ENCODE measurements at regions not wholly inside any gene's neighbourhood (a gene's known extent, or its start where the extent isn't known, plus 50 kb on each side); places are given as distances from the start of the nearest gene placed in this dataset.

DNA sequence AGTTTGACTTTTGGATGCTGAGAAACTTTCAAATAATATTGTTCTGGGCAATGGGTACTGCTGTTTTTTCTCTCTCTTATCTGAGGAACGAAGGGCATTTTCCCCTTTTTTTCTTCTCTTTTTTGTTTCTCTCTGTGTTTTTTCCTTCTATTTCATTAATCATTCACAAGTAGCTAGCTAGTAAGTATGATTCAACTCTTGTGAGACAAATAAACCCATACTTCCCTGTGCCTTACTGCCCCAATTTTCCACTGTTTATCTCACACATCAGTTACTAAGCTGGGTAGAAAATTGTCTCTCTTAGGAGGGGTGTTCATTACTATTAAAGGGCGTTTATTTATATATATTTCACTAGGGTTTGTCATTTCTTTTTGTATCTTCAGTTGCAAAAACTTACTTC is 437.6 kb downstream of the RERGL start:
- Mint-ChIP-seq H3K27me3 (no peaks in the 10 kb centered on the region), H3K4me1 (no peaks in the 10 kb centered on the region), H3K9me3 (ENCODE audit: insufficient read depth) (no peaks in the 10 kb centered on the region), H3K4me3 (no peak overlapping the region), H3K27ac (no peak overlapping the region)
- H3K4me3 ChIP-seq (ENCODE audit: control extremely low read depth in 1 of 5, extremely low read depth in 1 of 5, insufficient read depth in 1 of 5, low read depth in 2 of 5, low read length in 4 of 5), result no peak overlapping the region
- intact Hi-C loops (cut with micrococcal nuclease), result no loop called here
- H3K79me2 ChIP-seq (ENCODE audit: control insufficient read depth, insufficient read depth, low read length), result no peaks in the 10 kb centered on the region
- H3K4me1 ChIP-seq (ENCODE audit: control insufficient read depth in 2 of 2, insufficient read depth in 2 of 2, low read length in 2 of 2), result no peaks in the 10 kb centered on the region
- H3K27me3 ChIP-seq (replicated peaks in 1 of 4; ENCODE audit: control extremely low read depth in 1 of 4, control insufficient read depth in 3 of 4, insufficient read depth in 4 of 4, low read length in 3 of 4), result no peaks in the 10 kb centered on the region
- ChIA-PET CTCF (no interaction called here), POLR2A (no interaction called here)
- no peaks in the 10 kb centered on the region for H3K36me3 ChIP-seq (replicated peaks in 1 of 2; ENCODE audit: control extremely low read depth in 1 of 2, control insufficient read depth in 1 of 2, extremely low read depth in 1 of 2, insufficient read depth in 2 of 2, low read length in 1 of 2)
- no peak overlapping the region for H2AFZ ChIP-seq (ENCODE audit: insufficient read depth, low read depth, low read length, poor library complexity, severe bottlenecking)
- no CpG with 5 or more reads among the region's 2 CpGs for WGBS (ENCODE audit: insufficient coverage)
- no peak for TF ChIP-seq EZH2 (IDR thresholded peaks at IDR 0.05; ENCODE audit: borderline replicate concordance, insufficient read depth, low read depth, low read length, poor library complexity, severe bottlenecking)
- TF ChIP-seq, protein P1, sequence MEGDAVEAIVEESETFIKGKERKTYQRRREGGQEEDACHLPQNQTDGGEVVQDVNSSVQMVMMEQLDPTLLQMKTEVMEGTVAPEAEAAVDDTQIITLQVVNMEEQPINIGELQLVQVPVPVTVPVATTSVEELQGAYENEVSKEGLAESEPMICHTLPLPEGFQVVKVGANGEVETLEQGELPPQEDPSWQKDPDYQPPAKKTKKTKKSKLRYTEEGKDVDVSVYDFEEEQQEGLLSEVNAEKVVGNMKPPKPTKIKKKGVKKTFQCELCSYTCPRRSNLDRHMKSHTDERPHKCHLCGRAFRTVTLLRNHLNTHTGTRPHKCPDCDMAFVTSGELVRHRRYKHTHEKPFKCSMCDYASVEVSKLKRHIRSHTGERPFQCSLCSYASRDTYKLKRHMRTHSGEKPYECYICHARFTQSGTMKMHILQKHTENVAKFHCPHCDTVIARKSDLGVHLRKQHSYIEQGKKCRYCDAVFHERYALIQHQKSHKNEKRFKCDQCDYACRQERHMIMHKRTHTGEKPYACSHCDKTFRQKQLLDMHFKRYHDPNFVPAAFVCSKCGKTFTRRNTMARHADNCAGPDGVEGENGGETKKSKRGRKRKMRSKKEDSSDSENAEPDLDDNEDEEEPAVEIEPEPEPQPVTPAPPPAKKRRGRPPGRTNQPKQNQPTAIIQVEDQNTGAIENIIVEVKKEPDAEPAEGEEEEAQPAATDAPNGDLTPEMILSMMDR (IDR thresholded peaks at IDR 0.05), result no peak
- H3K27ac ChIP-seq (ENCODE audit: low read length in 2 of 2), result no peak overlapping the region
- DNase-seq (no peak), ATAC-seq (ENCODE audit: low read depth) (no peak)
- no peak overlapping the region for H3K4me2 ChIP-seq (replicated peaks; ENCODE audit: low read depth, low read length, poor library complexity, severe bottlenecking)
- no peaks in the 10 kb centered on the region for H3K9me3 ChIP-seq (ENCODE audit: control extremely low read depth in 1 of 3, control insufficient read depth in 2 of 3, insufficient read depth in 1 of 3, low read length in 2 of 3)
- H3K9ac ChIP-seq (ENCODE audit: low read length), result no peak overlapping the region
- no peaks in the 10 kb centered on the region for H4K20me1 ChIP-seq (ENCODE audit: control insufficient read depth, insufficient read depth, low read length, poor library complexity, severe bottlenecking)

DNA sequence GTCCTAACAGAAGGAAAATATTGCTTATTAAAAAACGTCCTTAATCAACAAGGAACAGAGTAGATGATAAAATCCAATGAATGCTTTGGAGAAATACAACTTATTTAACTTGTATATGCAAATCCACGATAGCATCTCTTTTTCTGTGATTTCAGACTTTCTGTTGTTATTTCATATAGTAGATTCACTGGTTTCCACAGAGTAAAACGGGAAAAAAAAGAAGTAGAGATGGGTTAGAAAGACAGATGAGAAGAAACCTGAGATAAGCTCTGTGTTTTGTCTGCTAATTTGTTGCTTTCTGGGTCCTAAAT is 447.7 kb downstream of the RERGL start:
- no peaks in the 10 kb centered on the region for H3K79me2 ChIP-seq (ENCODE audit: control insufficient read depth, insufficient read depth, low read length)
- ATAC-seq (ENCODE audit: low read depth) (no peak), DNase-seq (no peak)
- H3K9me3 ChIP-seq (ENCODE audit: control extremely low read depth in 1 of 3, control insufficient read depth in 2 of 3, insufficient read depth in 1 of 3, low read length in 2 of 3), result no peaks in the 10 kb centered on the region
- no peak overlapping the region for H3K27ac ChIP-seq (ENCODE audit: low read length in 2 of 2)
- H3K36me3 ChIP-seq (replicated peaks in 1 of 2; ENCODE audit: control extremely low read depth in 1 of 2, control insufficient read depth in 1 of 2, extremely low read depth in 1 of 2, insufficient read depth in 2 of 2, low read length in 1 of 2), result no peaks in the 10 kb centered on the region
- intact Hi-C loops (cut with micrococcal nuclease), result loop anchor here (5.0 to 10.0 kb wide), 2 partner anchors 1565 to 1657 kb away; no protein-coding TSS in a partner anchor
- no peaks in the 10 kb centered on the region for H4K20me1 ChIP-seq (ENCODE audit: control insufficient read depth, insufficient read depth, low read length, poor library complexity, severe bottlenecking)
- TF ChIP-seq, protein P1 (IDR thresholded peaks at IDR 0.05), result peak; percentile 62
- no peak for TF ChIP-seq EZH2 (IDR thresholded peaks at IDR 0.05; ENCODE audit: borderline replicate concordance, insufficient read depth, low read depth, low read length, poor library complexity, severe bottlenecking)
- ChIA-PET CTCF (interaction anchor here (0.7 to 1.3 kb wide), 3 partner anchors 13 to 239 kb away, joined by 3 read pairs; no protein-coding TSS in a partner anchor), POLR2A (no interaction called here)
- H3K9ac ChIP-seq (ENCODE audit: low read length), result no peak overlapping the region
- no peak overlapping the region for H3K4me3 ChIP-seq (ENCODE audit: control extremely low read depth in 1 of 5, extremely low read depth in 1 of 5, insufficient read depth in 1 of 5, low read depth in 2 of 5, low read length in 4 of 5)
- peaks cover 3% of the 10 kb centered on the region for H3K4me1 Mint-ChIP-seq
- H3K27ac Mint-ChIP-seq, result no peak overlapping the region
- H3K4me1 ChIP-seq (ENCODE audit: control insufficient read depth in 2 of 2, insufficient read depth in 2 of 2, low read length in 2 of 2), result peaks cover 2 to 4% of the 10 kb centered on the region in 2 donors
- H2AFZ ChIP-seq (ENCODE audit: insufficient read depth, low read depth, low read length, poor library complexity, severe bottlenecking), result peak overlapping the region; percentile 57
- H3K27me3 ChIP-seq (replicated peaks in 1 of 4; ENCODE audit: control extremely low read depth in 1 of 4, control insufficient read depth in 3 of 4, insufficient read depth in 4 of 4, low read length in 3 of 4), result no peaks in the 10 kb centered on the region
- no peaks in the 10 kb centered on the region for H3K27me3 Mint-ChIP-seq
- peaks cover 2% of the 10 kb centered on the region for H3K9me3 Mint-ChIP-seq (ENCODE audit: insufficient read depth)
- no peak overlapping the region for H3K4me2 ChIP-seq (replicated peaks; ENCODE audit: low read depth, low read length, poor library complexity, severe bottlenecking)
- no peak overlapping the region for H3K4me3 Mint-ChIP-seq
- no CpG with 5 or more reads among the region's 3 CpGs for WGBS (ENCODE audit: insufficient coverage)

Data from B cell (primary cell).